ENCODE measurements at regions not wholly inside any gene's neighbourhood (a gene's known extent, or its start where the extent isn't known, plus 50 kb on each side); places are given as distances from the start of the nearest gene placed in this dataset.

DNA sequence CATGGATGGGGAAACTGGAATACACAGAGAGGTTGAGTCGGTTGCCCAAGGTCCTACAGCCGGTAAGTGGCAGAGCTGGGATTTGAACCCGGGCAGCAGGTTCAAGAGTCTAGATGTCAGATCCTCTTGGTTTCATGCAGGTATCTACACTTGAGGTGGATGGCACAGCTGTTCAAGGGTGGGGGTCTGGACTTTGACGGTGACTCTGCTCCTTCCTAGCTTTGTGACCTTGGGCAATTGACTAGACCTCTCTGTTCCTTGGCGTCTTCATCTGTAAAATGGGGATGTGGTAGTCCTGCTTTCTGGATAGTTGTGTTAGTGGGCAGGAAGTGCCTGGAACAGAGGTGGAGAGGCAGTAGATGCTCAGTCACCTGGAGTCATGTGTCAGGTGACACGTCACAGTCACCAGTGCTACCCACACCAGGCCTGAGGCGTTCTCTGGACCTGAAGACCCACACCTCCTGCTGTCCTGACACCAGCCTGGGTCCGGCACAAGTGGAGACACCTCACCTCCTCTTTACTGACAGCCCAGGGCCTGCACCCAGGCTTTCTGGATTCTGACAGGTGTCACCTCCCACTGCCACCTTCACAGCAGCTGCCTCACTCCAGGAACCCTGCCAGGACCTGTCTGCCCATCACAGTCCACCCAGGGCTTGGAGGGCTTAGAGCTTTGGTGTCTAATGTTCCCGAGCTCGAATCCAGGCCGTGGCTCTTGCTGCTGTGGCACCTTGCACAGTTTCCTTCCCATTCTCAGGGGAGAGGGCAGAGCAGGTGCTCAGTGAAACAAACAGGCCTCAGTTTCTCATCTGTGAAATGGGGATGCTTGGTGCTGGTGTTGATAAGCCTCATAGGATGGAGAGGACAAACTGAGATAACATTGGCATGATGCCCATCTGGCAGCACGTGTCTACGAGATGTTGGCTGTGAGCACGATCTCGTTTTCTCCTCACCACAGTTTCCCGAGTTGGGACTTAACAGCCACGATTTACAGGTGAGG, 83.2 kb upstream of the RUNX3 start:
- TF ChIP-seq POLR2A (IDR thresholded peaks at IDR 0.05; ENCODE audit: low read depth, low read length) (no peak), POLR2AphosphoS5 (IDR thresholded peaks at IDR 0.05; ENCODE audit: low read depth, low read length) (no peak)

All from GM12892 (cell line).